ENCODE measurements at regions not wholly inside any gene's neighbourhood (a gene's known extent, or its start where the extent isn't known, plus 50 kb on each side); places are given as distances from the start of the nearest gene placed in this dataset.

DNA sequence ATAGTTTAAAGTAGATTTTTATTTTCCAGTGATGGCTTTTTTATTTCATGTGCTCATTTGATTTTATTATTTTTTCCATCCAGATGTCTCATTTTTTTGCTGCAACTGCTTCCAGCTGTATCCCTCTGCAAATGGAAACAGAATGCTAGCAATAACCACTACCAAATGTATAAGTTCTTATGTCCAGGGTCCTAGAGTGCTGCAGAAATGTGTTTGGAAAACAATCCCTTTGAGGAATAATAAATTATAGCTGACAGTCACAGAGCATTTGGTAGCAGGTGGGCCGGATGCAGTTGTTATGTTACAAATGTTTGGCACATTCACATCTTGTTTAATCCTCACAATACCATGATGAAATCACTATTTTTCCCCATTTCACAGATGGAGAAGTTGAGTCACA lies 300.7 kb upstream of the PDGFD start:
- intact Hi-C loops (cut with micrococcal nuclease): no loop called here
- no peak overlapping the region for H2AK9ac ChIP-seq (replicated peaks; ENCODE audit: low read depth, low read length, poor library complexity)
- H3K79me1 ChIP-seq (ENCODE audit: low read depth in 1 of 2, low read length in 2 of 2): no peaks in the 10 kb centered on the region
- H4K5ac ChIP-seq (ENCODE audit: low read depth, low read length): no peak overlapping the region
- no peak overlapping the region for H2AK5ac ChIP-seq (ENCODE audit: low read depth, low read length)
- no peak overlapping the region for H3K27ac ChIP-seq (ENCODE audit: insufficient read depth, low read length)
- H3K36me3 ChIP-seq (ENCODE audit: control insufficient read depth, insufficient read depth, low read length): no peaks in the 10 kb centered on the region
- dilution Hi-C loops (cut with HindIII; ENCODE audit: low sequenced_read_pairs, unreplicated experiment): no loop called here
- no CpG with 5 or more reads among the region's 1 CpG for WGBS, 2 experiments (ENCODE audit: extremely low coverage in 2 of 2, insufficient read length in 1 of 2)
- no peak overlapping the region for H2BK5ac ChIP-seq (ENCODE audit: low read depth, low read length, poor library complexity, severe bottlenecking)
- no peak overlapping the region for H2BK15ac ChIP-seq (ENCODE audit: low read depth, low read length)
- H2BK120ac ChIP-seq (ENCODE audit: low read depth, low read length): no peak overlapping the region
- no peak overlapping the region for H4K91ac ChIP-seq (ENCODE audit: insufficient read depth, low read depth, low read length)
- no peak for TF ChIP-seq MXI1 (IDR thresholded peaks at IDR 0.05; ENCODE audit: borderline replicate concordance, low read depth, low read length)
- no peak for TF ChIP-seq BHLHE40 (IDR thresholded peaks at IDR 0.05; ENCODE audit: low read depth, low read length)
- TF ChIP-seq NFE2L2 (IDR thresholded peaks at IDR 0.05; ENCODE audit: low read depth, low read length): no peak
- no peak for TF ChIP-seq CHD1 (IDR thresholded peaks at IDR 0.05; ENCODE audit: low read depth, low read length)
- no peak for TF ChIP-seq MAFK (IDR thresholded peaks at IDR 0.05; ENCODE audit: low read depth, low read length)
- TF ChIP-seq, protein P1, sequence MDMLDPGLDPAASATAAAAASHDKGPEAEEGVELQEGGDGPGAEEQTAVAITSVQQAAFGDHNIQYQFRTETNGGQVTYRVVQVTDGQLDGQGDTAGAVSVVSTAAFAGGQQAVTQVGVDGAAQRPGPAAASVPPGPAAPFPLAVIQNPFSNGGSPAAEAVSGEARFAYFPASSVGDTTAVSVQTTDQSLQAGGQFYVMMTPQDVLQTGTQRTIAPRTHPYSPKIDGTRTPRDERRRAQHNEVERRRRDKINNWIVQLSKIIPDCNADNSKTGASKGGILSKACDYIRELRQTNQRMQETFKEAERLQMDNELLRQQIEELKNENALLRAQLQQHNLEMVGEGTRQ (IDR thresholded peaks at IDR 0.05; ENCODE audit: low read depth, low read length): no peak
- no peak for TF ChIP-seq RCOR1 (IDR thresholded peaks at IDR 0.05; ENCODE audit: insufficient replicate concordance, low read length)
- no peak overlapping the region for H3K4me2 ChIP-seq (ENCODE audit: low read depth, low read length)
- H3K9ac ChIP-seq (ENCODE audit: low read depth, low read length): no peak overlapping the region
- H3K9me1 ChIP-seq (ENCODE audit: insufficient read depth, low read length): no peaks in the 10 kb centered on the region; the same call in 1 of the 2 replicates
- no peaks in the 10 kb centered on the region for H4K20me1 ChIP-seq (ENCODE audit: insufficient read depth, low read length)
- POLR2A ChIA-PET (ENCODE audit: unreplicated experiment): no interaction called here
- no peaks in the 10 kb centered on the region for H3K4me1 ChIP-seq (ENCODE audit: control insufficient read depth, insufficient read depth, low read length)
- H3K14ac ChIP-seq (replicated peaks; ENCODE audit: low read depth, low read length): no peak overlapping the region
- H4K8ac ChIP-seq (ENCODE audit: low read depth in 2 of 2, low read length in 2 of 2): no peak overlapping the region
- ATAC-seq (ENCODE audit: low read depth) (no peak), DNase-seq (no peak)
- no peak overlapping the region for H3K56ac ChIP-seq (ENCODE audit: extremely low read depth, insufficient read depth, low read length)
- CTCF ChIA-PET: no interaction called here
- no peak overlapping the region for H2AFZ ChIP-seq (replicated peaks; ENCODE audit: low read length, poor library complexity)
- H3K18ac ChIP-seq (ENCODE audit: low read depth, low read length): no peak overlapping the region
- H2BK20ac ChIP-seq (ENCODE audit: low read depth, low read length): no peak overlapping the region
- H3K9me3 ChIP-seq (ENCODE audit: control insufficient read depth, insufficient read depth, low read length): no peaks in the 10 kb centered on the region
- in situ Hi-C loops (cut with MboI; ENCODE audit: low sequenced_read_pairs): no loop called here
- H3K4ac ChIP-seq (ENCODE audit: low read depth, low read length): no peak overlapping the region
- no peak overlapping the region for H3K4me3 ChIP-seq (ENCODE audit: insufficient read depth, low read depth, low read length)
- H3K27me3 ChIP-seq (ENCODE audit: control insufficient read depth, insufficient read depth, low read length): no peaks in the 10 kb centered on the region
- H3K23ac ChIP-seq (ENCODE audit: low read depth, low read length): no peak overlapping the region
- no TSS peak for BruUV-seq (replicated peaks)

Measured in IMR-90 (cell line).